ENCODE measurements at regions not wholly inside any gene's neighbourhood (a gene's known extent, or its start where the extent isn't known, plus 50 kb on each side); places are given as distances from the start of the nearest gene placed in this dataset.

DNA sequence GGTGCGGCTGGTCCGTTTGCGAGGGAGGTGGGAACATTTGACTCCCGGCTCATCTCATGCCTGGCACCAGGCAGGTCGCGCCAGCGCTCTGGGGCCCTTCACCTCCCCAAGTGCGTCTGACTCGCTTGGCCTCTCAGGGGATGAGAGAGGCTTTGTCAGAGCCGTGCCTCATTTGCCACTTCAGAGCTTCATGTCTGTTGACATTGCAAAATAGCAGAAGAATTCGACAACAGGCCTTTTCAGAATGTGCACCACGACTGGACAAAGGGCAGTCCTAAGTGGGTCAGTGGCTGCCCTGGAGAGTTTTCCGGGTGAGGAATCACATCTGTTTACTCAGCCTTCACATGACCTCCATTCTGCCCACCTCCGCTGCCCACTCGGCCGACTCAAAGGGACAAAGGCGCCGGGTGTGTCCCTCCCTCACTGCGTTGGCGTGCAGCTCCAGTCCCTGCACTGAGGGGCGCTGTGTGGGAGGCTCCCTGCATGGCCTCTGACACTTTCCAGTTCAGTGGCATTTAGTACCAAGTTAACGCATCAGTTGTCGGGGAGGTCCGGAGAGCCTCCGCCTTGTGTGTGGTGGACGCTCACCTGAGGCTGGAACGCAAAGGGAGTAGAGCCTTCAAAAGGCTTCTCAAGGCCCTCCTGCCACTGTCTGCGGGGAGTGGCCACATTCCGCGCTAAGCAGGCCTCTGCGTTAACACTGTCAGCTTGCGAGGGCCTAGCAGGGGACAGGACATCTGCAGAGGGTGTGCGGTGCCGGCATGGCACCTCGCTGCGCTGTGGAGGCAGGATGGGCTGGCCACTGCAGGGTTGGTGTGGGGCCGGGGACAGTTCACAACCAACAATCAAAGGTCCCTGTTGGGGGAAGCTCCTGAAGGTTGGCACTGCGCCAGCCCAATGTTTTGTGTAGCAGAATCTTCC lies 171.5 kb downstream of the NXNL2 start:
- no peak overlapping the region for H3K4me3 ChIP-seq (ENCODE audit: low read depth, low read length)
- TF ChIP-seq, protein P1, sequence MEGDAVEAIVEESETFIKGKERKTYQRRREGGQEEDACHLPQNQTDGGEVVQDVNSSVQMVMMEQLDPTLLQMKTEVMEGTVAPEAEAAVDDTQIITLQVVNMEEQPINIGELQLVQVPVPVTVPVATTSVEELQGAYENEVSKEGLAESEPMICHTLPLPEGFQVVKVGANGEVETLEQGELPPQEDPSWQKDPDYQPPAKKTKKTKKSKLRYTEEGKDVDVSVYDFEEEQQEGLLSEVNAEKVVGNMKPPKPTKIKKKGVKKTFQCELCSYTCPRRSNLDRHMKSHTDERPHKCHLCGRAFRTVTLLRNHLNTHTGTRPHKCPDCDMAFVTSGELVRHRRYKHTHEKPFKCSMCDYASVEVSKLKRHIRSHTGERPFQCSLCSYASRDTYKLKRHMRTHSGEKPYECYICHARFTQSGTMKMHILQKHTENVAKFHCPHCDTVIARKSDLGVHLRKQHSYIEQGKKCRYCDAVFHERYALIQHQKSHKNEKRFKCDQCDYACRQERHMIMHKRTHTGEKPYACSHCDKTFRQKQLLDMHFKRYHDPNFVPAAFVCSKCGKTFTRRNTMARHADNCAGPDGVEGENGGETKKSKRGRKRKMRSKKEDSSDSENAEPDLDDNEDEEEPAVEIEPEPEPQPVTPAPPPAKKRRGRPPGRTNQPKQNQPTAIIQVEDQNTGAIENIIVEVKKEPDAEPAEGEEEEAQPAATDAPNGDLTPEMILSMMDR (IDR thresholded peaks at IDR 0.05; ENCODE audit: borderline replicate concordance, insufficient read depth, low read depth, low read length): no peak

DNA sequence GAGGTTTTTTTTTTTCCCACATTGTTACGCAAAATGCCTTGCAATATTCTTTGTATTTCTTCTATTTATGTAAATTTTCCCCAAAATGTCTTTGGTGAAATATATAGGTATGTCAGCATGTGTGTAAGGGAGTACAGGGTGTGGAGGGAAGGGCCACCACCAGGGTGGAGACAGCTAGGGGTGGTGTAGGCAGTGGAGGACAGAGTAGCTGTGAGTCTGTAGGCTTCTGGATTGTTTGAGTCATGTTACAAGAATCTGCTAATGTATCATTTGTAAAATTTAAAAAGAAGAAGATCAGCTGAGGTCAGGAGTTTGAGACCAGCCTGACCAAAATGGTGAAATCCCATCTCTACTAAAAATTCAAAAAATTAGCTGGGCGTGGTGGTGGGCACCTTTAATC lies 175.5 kb downstream of the NXNL2 start:
- H3K4me3 ChIP-seq (ENCODE audit: low read depth, low read length): no peak overlapping the region
- TF ChIP-seq, protein P1 (IDR thresholded peaks at IDR 0.05; ENCODE audit: borderline replicate concordance, insufficient read depth, low read depth, low read length): no peak

DNA sequence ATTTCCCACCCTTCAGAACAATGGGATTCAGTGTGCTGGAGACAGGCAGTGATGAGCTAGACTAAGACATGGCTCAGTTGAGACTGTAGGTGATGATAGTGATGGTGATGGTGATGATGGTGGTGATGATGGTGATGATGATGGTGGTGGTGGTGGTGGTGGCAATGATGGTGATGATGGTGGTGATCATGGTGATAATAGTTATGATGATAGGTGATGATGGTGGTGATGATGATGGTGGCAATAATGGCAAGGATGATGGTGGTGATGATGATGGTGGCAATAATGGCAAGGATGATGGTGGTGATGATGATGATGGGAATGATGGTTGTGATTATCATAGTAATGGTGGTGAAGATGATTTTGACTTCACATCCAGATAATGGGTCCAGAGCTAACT lies 176.7 kb downstream of the NXNL2 start:
- H3K4me3 ChIP-seq (ENCODE audit: low read depth, low read length): no peak overlapping the region
- TF ChIP-seq, protein P1 (IDR thresholded peaks at IDR 0.05; ENCODE audit: borderline replicate concordance, insufficient read depth, low read depth, low read length): no peak

DNA sequence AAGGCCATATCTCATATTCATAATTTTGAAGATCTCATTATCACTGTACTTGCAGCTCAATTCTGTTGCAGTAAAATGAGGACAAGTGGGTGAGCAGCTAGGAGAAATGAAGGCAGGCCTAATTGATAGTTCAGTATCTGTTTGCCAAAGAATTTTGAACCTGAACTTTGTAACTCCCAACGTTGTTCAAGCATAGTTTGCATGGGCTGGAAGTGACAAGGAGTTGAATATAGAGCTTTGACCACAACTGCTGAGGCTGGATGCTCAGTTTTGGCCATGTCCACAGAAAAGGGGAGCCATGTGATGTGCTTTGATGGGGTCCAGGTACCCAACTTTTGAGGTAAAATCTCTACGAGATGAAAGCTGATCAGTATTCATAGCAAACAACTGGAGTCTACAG lies 177.5 kb downstream of the NXNL2 start:
- H3K4me3 ChIP-seq (ENCODE audit: low read depth, low read length): no peak overlapping the region
- TF ChIP-seq, protein P1 (IDR thresholded peaks at IDR 0.05; ENCODE audit: borderline replicate concordance, insufficient read depth, low read depth, low read length): no peak

DNA sequence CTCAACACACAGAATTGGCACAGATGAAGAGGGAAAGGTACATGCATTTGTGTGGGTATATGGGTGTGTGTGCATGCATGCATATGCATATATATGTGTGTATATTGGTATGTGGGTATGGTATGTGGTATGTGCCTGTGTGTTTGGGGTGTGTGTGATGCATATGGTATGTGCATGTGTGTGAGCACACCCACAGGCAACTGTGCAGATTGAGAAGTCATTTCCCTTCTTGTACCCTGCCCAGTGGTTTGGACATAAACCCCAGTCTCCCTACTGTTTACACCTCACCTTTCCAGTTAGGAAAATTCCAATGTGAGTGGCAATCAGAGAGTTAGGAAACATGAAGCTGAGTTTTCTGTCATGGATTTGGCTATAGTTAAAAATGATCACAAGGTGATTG lies 178.0 kb downstream of the NXNL2 start:
- TF ChIP-seq, protein P1 (IDR thresholded peaks at IDR 0.05; ENCODE audit: borderline replicate concordance, insufficient read depth, low read depth, low read length): no peak
- H3K4me3 ChIP-seq (ENCODE audit: low read depth, low read length): no peak overlapping the region

DNA sequence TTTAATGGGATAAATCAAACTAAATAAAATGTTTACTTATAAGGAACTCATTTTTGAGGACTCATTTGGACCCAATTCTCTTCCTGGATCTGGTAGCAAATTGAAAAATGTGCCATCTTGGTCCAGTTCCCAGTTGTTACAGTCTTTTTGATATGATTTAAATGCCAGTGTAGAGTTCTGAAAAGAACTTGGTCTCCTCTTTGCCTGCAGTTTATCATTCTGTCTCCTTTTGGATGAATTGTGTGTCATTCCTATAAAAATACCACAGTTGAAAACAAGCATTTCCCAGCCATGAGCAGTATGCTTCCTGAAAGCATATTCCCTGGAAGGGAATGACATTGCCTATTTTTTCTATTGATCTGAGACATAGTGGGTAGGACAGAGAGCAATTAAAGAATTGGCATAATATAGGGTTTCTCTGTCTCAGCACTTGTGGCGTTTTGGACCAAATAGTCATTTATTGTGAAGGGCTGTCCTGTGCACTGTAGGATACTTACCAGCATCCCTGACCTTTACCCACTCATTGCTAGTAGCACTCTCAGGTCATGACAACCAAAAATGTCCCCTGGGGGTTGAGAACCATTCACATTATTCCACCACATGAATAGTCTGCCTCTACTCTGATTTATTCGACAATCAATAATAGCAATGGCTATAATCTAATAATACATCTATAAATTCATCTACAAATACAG lies 181.8 kb downstream of the NXNL2 start:
- TF ChIP-seq, protein P1 (IDR thresholded peaks at IDR 0.05; ENCODE audit: borderline replicate concordance, insufficient read depth, low read depth, low read length): no peak
- no peak overlapping the region for H3K4me3 ChIP-seq (ENCODE audit: low read depth, low read length)
